HG02678 (cell line): ENCODE measurements at regions not wholly inside any gene's neighbourhood (a gene's known extent, or its start where the extent isn't known, plus 50 kb on each side); places are given as distances from the start of the nearest gene placed in this dataset.
A peak's percentile ranks its signal among the peaks of the same experiment; 100 is the strongest.
"Not testable (repeated sequence)": the region's sequence is repeated elsewhere in the genome, so short reads cannot be mapped to it uniquely, and the experiment has no call there.

Source experiments
- ATAC-seq: cut with Tn5 transposase; IDR thresholded peaks from one replicate; pipeline ENCODE4 v1.9.1; 2021; ENCODE audit warnings: mild to moderate bottlenecking, moderate library complexity; ENCODE audit not compliant: unreplicated experiment

DNA sequence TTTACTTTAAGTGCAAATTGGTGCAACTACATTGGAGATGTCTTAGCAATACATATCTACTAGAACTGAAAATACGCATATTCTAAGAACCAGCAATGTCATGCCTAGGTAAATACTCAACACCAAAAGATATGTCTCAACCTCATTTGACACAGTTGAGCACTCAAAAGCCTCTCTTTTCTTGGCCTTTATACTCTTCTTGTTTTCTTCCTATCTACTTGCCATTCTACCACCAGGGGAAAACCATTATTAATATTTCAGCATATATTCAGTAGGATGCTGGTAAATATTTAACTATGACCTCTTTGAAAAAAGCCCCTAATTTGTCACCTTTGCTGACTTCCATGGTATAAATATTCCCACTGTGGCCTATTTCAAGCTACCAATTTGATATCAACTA, 443.8 kb downstream of the LRRC70 start:
- peak; percentile 75 for ATAC-seq

DNA sequence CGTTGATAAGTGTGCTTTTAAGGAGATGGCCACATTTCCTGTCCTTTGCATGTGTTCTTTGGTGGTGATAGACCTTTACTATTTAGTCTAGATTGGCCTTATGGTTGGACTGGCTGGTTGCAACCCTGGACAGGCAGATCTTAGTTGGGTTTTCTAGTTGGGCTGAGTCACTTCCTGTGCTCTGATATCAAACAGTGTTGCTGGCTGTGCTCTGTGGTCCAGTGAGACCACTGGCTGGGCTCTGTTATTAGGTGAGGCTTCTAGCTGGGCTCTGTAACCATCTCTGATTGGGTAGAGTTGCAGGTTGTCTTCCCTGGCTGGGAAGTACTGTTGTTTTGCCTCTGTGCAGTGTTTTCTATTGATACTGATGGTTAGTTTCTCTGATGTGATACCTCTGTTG, 432.5 kb downstream of the LRRC70 start:
- no peak for ATAC-seq

DNA sequence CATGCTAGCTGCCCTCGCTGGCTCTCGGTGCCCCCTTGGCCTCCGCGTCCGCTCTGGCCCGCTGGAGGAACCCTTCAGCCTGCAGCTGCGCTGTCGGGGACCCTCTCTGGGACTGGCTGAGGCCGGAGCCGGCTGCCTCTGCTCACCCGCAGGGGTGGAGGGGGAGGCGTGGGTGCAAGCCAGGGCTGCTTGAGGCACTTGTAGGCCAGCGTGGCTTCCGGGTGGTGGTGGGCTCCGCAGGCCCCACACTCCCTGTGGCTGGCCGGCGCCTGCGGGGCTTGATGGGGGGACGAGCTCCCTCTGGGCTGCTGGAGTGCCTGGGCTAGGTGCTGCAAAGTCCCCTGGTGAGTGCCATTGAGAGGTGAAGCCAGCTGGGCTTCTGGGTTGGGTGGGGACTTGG, 429.6 kb downstream of the LRRC70 start:
- ATAC-seq = no peak

DNA sequence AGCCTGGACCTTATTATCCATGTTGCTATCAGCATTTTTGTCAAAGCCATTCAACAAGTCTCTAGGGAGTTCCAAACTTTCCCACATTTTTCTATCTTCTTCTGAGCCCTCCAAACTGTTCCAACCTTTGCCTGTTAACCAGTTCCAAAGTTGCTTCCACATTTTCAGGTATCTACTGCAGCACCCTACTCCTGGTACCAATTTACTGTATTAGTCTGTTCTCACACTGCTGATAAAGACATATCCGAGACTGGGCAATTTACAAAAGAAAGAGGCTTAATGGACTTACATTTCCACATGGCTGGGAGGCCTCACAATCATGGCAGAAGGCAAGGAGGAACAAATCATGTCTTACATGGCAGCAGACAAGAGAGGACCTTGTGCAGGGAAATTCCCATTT, 416.2 kb downstream of the LRRC70 start:
- ATAC-seq = not testable (repeated sequence)

DNA sequence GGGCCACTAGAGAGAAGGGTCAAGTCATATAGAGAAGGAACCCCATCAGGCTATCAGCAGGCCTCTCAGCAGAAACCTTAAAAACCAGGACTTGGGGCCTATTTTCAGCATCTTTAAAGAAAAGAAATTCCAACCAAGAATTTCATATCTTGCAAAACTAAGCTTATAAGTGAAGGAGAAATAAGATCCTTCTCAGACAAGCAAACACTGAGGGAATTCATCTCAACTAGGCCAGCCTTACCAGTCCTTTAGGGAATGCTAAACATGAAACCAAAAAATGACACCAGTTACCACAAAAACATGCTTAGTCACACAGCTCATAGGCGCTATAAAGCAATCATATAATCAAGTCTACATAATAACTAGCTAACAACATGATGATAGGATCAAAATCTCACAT, 407.1 kb downstream of the LRRC70 start:
- ATAC-seq = no peak

DNA sequence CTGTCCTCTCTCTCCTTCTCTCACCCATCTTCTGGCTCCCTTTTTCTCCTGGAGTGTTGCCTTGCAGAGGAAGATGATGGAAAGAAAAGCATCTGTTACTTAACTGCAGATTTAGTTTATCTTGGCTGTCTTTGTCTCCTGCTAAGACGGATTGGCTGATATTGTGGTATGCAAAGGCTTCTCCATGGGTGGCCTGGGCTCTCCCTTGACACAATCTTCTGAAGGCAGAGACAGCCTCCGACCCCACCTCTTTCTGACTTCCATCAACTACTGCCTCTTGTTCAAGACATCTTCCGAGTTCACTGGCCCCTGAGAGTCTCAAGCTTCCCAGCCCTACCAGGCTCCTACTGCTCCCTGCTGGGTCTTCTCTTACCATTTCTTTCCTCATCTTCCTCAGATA, 403.7 kb downstream of the LRRC70 start:
- ATAC-seq = no peak

DNA sequence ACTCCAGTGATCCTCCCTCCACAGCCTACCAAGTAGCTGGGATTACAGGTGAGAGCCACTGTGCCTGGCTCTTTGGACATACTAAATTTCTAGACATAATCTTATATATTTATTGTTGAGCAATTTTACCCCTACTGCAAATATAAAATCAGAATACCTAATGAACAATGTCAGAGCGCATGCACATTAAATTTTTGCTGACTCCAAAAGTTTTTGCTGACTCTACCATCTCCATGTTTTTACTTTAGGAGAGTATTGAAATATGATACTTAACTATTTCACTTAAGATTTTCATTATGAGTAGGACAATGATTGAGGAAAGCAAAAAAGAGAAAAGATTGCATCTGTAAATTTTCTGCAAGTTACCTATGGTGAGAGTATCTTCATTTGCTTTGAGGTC, 402.3 kb downstream of the LRRC70 start:
- no peak for ATAC-seq

DNA sequence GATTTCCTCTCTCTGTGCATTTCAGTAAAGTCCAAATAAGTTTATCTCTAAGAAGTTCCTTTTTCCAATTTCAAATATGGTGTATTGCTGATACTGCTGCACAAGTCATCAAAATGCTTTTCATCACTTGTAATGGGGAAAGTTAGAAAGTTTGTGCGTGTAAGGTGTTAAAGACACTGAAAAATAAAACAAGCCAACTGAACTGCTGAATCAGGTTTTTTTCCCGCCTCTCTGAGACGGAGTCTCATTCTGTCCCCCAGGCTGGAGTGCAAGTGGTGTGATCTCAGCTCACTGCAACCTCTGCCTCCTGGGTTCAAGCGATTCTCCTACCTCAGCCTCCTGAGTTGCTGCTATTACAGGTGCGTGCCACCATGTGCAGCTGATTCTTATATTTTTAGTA, 400.9 kb downstream of the LRRC70 start:
- no peak for ATAC-seq

DNA sequence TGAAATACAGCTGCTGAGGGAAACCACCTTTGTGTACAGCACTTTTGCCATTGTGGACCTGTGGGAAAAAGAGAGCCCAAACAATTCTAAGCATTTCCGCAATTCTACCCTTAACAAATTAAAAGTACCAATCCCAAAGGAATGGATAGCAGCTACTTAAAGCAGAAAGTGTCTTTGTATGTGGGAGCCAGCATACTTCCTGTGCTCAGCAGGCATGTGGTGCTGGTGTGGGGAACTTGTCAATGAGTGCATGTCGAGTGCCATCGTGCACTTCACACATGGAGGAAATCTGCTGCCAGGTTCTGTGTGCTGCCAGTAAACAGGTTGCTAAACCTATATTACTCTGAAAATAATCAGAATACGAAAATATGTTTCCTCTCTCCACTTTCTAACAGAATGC, 399.0 kb downstream of the LRRC70 start:
- ATAC-seq = no peak

DNA sequence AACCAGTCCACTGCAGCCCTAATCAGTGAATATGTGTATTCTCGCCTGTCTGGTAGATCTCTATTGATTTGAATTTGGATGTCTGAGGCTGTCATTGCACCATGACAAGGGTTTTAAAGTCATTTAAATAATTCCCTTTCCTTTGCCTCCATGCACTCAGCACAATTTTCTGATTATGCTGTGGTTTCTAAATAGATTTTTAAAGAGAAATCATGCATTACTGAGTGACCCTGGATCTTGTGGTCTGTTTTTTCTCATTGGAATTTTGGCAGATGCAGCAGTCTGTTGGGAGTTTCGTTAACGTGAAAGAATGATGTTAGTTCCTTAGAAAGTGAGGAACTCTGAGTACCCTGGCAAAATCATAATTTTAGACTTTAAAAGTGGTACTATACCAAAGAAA, 396.0 kb downstream of the LRRC70 start:
- no peak for ATAC-seq

DNA sequence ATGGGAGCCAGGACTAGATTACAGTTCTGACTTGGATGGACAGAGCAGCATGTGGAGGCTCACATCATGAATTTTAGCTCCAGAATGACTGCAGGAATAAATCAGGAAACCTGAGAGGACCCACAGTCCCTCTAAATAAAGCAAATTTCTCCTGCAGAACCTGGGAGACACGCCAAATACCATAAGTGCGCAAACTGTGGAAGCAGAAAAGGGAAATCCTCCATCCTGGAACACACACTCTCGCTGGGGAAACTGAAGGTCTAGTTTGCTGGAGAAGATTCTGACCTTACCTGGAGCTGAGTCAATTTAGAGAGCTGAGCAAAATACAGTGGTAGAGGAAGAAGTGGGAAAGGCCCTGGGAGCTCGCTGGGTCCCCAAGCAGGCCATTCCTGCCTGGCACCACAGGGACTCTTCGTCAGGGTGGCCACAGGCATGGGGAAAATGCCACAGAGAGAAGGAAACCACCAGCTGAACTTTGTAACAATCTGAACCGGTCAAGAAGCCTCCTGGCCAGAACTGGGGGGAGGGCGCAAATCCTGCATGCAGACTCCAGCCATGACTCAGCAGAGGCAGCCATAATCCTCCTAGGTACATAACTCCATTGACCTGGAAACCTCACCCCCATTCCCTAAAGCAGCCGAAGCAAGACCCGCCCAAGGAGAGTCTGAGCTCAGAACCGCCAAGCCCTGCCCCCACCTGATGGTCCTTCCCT, 390.9 kb downstream of the LRRC70 start:
- ATAC-seq = no peak

DNA sequence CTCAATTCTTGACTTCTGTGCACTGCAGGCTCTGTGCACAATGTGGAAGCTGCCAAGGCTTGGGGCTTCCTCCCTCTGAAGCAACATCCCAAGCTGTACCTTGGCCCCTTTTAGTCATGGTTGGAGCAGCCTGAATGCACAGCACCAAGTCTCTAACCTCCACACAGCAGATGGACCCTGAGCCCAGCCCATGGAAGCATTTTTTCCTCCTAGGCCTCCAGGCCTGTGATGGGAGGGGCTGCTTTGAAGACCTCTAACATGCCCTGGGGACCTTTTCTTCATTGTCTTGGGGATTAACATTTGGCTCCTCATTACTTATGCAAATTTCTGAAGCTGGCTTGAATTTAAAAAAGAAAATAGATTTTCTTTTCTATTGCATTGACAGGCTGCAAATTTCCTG, 385.8 kb downstream of the LRRC70 start:
- ATAC-seq = no peak

DNA sequence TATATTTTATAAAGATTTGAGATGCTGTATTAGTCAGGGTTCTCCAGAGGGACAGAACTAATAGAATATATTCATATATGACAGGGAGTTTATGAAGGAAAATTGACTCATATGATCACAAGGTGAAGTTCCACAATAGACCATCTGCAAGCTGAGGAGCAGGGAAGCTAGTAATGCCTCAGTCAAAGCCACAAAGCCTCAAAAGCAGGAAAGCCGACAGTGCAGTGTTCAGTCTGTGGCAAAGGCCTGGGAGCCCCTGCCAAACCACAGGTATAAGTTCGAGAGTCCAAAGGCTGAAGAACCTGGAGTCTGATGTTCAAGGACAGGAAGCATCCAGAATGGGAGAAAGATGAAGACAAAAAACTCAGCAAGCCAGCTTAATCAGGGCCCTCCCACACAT, 382.2 kb downstream of the LRRC70 start:
- no peak for ATAC-seq

DNA sequence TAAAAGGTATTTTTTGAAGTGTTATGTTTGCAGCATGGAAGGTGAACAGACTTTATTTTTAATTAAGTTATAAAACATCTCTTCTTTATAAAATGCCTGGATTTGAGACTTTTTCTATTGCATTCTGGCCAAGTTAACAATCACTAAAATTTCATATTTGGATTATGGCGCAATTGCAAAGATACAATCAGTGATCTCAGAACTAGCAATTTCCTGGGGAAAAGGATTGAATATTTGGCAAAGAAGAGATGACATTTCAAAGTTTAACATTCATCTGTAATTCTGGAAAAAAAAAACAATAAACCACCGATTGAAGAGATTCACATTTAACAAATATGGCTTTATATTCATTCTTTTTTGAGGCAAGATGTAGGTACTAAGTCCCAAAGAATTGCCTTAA, 378.0 kb downstream of the LRRC70 start:
- no peak for ATAC-seq

DNA sequence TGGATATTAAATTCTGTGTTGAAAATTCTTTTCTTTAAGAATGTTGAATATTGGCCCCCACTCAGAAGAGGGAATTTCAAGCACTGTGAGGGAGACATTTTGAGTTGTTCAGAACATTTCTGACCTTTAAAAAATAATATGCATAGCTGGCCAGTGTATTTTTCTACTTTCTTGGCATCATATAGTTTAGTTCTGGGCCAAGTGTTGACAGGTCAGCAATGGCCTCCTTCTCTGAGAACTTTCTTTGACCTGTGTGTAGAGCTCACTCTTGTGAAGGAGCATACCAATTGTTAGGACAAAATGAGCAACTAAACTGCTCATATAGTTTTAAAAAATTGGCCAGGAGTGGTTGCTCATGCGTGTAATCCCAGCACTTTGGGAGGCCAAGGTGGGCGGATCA, 376.0 kb downstream of the LRRC70 start:
- no peak for ATAC-seq

DNA sequence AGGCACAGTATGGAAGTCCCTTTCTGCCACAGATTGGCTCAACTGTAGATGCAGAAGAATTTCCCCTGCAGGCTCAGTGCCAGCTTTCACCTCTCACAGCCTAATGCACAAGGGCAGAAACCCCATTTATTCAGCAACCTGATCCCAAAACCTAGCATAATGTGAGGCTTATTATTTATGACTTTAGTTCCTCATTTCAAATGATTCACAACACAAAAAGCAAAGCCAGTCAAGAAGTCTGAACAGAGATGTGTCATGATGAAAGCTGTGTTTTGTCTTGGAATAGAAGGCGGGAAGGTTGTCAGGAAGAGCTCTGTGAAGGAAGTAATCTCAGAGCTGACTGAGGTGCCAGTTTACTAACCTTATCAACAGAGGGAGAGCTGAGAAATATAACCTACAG, 369.7 kb downstream of the LRRC70 start:
- no peak for ATAC-seq

DNA sequence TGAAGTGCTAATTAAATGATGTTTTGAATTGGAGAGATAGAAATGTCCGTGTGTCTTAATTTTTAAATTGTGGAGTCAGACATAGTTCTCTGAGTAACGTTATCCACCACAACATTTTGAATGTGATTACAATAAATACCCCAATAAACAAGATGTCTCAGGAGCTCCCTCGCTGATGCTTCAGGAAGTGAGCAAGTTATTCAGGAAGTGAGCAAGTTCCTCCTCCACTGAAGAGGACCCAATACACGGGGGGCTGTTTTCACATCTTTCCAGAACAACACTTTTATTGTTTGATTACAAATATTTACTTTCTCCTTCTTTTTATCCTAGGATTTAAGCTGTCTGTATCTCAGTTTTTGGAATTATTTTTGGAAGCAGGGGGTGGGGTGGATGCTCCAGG, 363.8 kb downstream of the LRRC70 start:
- no peak for ATAC-seq

DNA sequence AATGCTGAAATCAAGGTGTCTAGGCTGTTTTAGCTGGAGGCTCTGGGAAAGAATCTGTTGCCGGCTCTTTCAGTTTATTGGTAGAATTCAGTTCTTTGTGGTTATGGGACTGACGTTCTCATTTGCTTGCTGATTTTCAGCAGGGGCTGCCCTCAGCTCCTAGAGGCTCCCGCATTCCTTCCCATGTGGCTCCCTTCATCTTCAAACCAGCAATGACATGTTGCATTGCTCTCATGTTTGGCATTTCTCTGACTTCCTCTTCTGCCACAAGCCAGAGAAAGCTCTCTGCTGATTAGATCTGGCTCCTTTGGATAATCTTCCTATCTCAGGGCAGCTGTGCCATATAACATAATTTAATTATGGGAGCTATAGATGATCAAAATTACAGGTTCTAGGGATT, 360.3 kb downstream of the LRRC70 start:
- ATAC-seq = no peak

DNA sequence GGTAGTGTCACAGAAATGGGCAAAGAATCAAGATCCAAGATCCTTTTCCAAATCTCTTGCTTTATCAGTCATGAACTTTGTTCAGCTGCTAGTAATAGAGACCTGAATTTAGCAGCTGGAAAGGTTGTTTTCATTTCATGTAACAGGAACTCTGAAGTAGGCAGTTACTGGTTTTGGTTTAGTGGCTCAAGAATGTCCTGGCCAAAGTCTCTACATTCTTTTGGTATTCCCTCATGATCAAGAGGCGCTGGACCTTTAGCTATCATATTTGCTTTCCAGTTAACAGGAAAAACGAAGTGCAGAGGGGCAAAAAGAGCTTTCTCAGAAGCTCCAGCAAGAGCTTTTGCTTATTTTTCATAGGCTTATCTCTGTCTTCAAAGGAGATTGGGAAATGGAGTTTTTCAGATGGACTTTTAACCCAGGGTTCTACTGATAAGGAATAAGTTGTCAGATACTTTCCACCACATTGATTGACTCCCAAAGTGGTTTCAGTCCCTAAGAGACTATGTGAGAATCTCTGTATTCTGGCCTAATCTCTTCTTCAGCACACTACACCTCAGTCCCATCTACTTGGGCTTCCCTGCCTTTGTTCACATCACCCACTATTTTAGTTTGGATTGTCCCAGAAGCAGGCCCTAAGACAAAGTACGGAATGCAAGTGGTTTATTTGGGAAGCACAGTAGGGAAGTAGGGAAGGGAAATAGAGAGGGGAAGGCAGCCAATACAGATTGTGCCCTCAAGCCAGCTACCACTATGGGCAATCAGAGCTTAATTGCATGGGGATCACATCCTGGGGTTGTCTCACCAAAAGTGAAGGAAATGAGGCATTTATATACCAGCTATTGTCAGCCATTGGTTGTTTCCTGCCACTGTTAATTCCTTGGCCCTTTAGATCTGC, 359.3 kb downstream of the LRRC70 start:
- no peak for ATAC-seq

DNA sequence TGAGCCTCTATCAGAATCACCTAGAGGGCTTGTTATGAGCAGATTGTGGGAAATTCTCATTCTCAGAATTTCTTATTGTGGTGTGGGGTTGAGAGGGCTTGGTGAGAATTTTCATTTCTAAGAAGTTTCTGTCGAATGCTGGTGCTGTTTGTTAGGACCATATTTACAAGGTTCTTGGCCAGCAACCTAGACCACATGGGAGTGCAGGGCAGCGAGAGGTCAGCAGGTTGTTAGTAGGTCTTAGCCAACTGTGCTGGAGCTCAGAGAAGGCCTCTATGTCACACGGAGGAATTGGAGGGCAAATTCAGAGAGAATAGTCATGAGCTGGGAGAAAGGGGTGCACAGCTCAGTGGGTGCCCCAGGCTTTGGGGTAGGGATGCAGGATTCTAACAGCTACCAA, 357.0 kb downstream of the LRRC70 start:
- no peak for ATAC-seq

DNA sequence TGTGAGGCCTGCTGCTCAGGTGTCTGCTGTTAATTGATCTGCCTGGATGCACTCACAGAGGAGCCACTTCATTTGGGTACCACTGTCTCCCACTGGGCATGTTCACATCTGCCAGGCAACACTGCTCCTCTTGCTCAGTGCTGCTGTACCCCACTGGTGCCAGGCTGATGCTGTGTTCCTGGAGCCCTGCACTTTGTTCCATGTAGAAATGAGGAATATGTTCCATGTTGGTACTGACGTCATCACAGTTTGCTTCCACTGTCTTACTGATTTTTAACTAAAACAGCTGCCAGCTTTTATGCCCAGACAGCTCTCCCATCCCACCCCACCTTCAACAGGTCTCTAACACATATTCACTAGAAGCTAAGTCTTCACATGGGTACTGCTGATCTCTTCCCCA, 355.7 kb downstream of the LRRC70 start:
- ATAC-seq = no peak

DNA sequence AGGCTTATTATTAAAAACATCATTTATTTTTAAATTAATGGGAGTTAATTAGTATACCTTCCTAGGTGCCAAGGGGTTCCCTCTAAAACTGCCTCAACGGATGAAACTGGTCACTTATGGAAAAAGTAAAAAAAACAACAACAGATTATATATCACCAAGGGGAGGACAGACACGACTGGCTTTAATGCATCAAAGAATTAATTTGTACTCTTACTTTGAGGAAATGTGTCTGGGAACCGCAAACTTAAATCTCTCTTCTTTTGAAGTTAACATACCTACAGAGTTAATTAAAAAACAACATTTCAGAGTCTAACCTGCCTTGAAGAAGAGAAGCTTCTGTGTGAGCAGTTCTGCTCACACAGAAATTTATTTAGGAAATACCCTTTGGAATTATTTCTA, 354.6 kb downstream of the LRRC70 start:
- ATAC-seq = no peak
